Putamen (tissue), 1 donor: ENCODE measurements at regions not wholly inside any gene's neighbourhood (a gene's known extent, or its start where the extent isn't known, plus 50 kb on each side); places are given as distances from the start of the nearest gene placed in this dataset.
"Not testable (repeated sequence)": the region's sequence is repeated elsewhere in the genome, so short reads cannot be mapped to it uniquely, and the experiment has no call there.

Experiments used
- DNase-seq: peaks from one replicate; pipeline ENCODE4 v3.0.0-alpha.2; 2016; ENCODE audit warnings: low spot score

- DNase-seq = no peak
These were observed 318.9 kb upstream of the TFPI start for GRCh38 chr2:187873132-187873531.

DNA sequence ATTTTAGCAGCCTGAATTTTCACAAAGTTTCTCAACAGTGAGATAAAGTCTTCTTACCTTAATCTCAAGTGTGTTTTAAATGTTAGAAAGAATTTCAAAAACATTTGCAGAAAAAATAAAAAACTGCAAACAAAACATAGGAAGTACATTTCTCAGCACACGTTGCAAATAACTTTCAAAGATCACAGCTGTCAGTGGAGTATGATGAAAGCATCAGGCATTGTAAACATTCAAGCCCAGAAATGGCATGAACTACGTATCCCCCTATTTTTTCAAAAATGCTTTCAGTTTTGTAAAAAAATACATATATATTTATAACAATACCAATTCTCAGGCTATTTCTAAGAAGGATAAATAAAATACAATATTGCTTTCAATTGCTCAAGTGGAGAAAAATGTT, 320.6 kb upstream of the TFPI start:
- no peak for DNase-seq

DNA sequence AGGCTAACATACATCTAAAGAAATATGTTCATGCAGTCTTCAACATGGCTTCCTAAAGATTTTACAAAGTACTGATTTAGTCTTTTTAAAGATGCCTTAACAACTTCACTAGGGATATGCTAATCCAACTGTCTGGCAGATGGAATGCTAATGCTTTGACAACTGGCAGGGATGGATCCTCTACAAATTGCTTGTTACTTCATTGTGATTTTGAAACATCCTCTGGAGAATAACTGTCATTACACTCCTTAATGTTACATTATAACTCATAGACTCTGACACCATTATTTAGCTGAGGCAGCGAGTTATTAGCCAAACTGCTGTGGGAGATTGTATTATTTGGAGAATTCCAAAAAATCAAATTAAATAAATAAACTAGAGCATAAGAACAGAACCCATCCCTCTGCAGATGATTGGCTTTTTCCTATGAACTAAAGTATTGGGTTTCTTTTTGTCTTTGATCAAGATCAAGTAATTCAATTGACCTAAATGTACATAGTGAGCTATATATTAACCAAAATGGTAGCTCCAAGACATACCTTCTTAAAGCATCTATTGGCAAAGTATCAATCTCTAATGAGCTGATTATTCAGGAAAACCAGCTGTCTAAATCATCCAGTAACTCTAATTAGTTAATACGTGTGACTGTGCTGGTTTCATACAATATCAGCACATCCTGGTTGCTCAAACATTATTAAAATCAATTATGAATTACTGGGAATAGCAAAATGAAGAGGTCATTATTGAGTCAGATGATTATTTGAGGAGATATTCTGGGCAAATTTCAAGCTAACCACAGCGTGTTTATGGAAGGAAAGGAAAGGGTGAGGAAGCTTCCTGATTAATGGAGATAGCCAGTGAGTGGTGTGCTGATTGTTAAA, 321.3 kb upstream of the TFPI start:
- peak; percentile 11 for DNase-seq

- no peak for DNase-seq
These were observed 322.3 kb upstream of the TFPI start for GRCh38 chr2:187876554-187876953.

DNA sequence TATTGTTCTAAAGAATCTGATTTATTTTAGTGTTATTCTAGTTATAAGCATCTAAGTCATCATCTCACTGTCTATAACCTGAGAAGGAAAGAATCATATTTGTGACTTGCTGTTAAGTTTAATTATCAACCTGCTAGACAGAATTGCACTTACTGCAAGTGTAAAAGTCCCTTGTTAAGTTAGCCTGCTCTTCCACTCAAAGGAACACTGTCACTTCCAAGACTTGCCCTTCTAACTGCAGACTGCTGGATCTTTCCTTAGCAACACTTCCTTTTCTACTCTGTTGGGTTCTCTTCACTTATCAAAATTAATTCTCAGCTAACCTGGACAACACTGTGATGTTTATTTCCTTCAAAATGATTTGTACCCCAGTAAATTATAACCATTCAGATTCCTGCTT, 323.2 kb upstream of the TFPI start:
- no peak for DNase-seq

- peak; percentile 49 for DNase-seq
These were observed 323.9 kb upstream of the TFPI start for GRCh38 chr2:187878112-187878511.

GRCh38 chr2:187879491-187879890, 325.3 kb upstream of the TFPI start:
- DNase-seq = no peak

DNA sequence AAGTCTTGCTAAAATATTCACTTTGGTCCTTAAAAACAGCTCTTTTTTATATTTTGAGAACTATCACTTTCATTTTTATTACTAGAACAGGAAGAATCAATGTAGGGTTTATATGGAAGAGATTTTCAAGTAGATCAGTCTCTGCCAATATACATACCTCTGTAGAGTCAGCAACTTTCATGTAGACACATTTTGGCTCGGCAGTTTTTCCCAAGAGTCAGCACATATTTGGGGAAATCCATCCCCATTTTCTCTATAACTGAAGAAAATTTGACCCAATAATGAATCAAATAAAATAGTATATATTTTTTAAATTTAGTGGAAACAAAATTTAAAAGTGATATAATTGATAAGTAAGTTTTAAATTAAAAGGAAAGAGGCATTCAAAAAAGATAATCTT, 329.8 kb upstream of the TFPI start:
- DNase-seq = no peak

GRCh38 chr2:187890690-187891089, 336.5 kb upstream of the TFPI start:
- DNase-seq = no peak

GRCh38 chr2:187900021-187900420, 345.8 kb upstream of the TFPI start:
- DNase-seq = no peak

GRCh38 chr2:187906021-187906420, 351.8 kb upstream of the TFPI start:
- DNase-seq = no peak

DNA sequence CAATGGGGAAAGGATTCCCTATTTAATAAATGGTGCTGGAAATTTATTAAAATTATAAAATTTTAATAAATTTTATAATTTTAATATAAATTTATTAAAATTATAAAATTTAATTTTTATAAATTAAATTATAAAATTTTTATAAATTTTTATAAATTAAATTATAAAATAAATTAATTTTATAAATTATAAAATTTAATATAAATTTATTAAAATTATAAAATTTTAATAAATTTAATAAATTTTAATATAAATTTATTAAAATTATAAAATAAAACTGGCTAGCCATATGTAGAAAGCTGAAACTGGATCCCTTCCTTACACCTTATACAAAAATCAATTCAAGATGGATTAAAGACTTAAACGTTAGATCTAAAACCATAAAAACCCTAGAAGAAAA, 356.7 kb upstream of the TFPI start:
- DNase-seq = not testable (repeated sequence)

DNA sequence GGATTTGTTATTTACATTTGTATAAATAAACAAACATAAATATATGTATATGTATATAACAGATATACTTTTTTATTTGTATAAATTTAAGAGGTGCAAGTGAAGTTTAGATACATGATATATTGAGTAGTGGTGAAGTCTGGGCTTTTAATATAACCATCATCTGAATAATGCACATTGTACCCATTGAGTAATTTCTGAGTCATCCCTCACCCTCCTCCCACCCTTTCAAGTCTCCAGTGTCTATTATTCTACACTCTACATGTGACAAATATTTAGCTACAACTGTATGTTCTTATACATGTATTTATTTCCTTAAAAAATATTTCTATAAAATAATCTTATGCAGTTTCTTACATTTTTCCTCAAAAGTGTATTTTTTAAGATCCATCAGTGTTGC, 358.7 kb upstream of the TFPI start:
- no peak for DNase-seq

DNA sequence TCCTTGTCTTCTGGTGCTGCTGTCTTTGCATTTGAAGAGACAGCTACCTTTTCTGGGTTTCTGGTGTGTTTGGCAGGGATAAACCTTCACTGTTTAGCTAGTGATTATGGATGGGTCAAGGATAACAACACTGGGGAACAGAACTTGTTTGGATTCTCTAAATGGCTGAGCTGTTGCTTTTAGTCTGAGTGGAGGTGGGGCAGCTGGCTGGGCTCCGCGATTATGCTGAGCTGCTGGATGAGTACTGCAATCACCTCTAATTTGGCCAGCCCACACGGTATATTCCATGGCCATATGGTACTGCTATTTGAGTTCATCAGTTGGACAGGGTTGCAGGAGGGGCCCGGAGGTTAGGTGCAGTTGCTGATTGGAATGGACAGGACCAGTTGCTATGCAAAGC, 361.6 kb upstream of the TFPI start:
- DNase-seq = no peak

DNA sequence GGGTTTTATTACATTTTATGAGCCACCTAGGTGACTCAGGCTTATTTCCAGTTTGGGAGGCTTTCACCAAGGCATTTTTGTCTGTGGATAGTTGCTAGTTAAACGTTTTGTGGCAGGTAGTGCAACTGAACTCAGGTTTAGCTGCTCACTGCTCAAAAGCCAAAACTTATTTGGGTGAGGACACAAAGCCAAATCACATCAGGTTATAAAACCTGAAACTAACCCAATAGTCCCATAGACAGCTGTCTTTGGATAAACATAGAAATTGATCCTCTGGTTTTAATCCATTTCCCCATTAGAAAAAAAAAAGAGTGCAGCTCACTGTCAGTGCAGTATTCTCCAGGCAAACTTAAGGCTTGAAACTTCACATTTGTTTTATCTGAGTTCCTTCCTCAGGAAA, 362.6 kb upstream of the TFPI start:
- no peak for DNase-seq

DNA sequence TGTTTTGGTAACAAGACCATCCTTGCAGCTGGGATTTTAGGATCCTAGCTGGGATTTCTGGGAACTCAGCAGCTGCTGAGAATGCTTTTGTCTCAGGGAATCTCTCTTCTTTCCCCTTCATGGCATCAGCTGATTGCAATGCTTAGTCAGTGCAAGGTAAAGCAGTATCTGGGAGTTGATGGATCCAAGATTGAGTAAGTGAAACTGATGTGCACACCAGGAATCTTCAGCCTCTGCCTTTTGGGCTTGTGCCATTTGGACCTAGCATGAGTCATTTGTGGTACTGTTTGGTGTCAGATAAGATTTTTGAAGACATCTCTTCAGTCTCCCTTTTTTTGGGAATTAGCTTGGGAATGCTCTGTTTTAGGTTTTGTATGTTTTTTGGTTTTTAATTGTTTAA, 363.3 kb upstream of the TFPI start:
- no peak for DNase-seq

- no peak for DNase-seq
These were observed 365.0 kb upstream of the TFPI start for GRCh38 chr2:187918996-187919821.

DNA sequence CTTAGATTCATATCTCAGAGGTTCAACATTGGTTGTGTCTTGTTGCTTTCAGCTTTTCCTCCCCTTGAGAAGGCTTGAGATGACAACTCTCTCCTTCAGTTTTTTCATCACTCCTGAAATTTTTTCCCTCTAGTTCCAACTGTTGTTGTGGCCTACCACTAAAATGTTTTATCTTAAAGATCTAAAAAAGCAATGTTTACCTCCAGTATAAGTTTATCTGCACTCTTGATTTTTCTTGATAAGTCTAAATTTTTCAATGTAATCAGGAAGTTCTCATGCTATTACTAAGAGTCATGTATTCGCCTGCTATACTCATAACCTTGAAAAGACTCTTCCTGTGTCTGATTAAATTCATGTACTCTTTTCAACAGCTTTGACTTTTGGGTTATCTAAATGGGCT, 366.3 kb upstream of the TFPI start:
- no peak for DNase-seq

GRCh38 chr2:187922846-187923245, 368.6 kb upstream of the TFPI start:
- no peak for DNase-seq

DNA sequence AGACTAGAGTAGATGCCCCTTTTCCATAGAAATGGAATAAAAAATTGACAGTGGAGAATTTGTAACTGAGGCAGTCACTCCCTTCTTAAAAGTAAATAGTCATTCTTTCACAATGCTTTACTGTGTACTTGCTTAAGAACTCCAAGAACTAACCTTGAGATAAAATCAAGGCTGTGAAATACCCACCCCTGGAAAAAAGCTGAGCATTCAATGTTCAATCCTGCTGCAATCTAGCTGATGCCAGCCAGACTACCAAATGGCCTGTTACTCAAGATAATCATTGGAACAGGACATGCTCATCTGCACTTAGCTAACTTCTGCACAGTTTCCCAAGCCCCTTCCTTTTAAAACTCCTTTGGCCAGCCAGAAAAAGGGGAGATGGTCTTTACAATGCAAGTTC, 367.4 kb upstream of the GULP1 start:
- DNase-seq = no peak

GRCh38 chr2:187934236-187934635, 357.4 kb upstream of the GULP1 start:
- no peak for DNase-seq

DNA sequence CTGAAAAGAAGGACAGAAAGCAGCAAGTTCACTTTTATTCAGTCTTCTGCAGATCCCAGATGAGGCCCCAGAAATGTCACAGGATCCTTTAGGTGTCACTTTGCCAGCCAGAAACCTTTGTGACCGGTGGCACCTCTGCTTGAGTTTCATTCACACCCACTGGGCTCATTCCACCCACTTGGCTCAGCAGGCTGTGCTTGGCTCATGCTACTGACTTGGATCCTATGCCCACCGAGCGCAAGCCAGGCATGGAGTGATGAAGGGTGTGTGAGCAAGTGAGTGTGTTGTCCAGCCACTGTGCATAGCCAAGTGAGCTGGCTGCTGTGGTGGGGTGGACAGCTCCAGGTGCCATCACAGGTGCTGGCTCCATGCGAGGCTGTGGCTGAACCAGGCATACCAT, 357.0 kb upstream of the GULP1 start:
- no peak for DNase-seq

DNA sequence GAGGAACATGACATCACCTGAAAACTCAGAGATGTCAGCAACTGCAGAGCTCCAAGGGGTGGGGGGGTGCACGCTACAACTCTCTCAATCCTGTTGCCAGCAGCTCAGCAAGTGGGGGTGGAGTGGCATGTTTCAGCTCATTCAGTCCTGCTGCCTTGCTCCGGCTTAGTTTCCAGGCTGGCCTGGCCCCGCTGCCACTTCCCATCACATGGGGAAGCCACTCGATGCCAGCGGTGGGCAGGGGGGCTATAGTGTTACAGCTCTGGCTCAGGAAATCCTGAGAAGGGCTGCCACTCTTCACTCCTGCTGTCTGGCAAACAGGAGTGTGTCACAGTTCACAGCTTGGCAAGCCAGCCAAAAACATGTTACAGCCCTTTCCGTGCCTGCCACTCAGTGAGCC, 356.5 kb upstream of the GULP1 start:
- no peak for DNase-seq
